Neural progenitor cell (in vitro differentiated cells): ENCODE measurements at regions not wholly inside any gene's neighbourhood (a gene's known extent, or its start where the extent isn't known, plus 50 kb on each side); places are given as distances from the start of the nearest gene placed in this dataset.

Source experiments
- DNase-seq: peaks from one replicate; pipeline ENCODE4 v3.0.0-alpha.2; 2016; ENCODE audit warnings: low spot score
- H2AFZ ChIP-seq: fragments of 200-600 bp; sonication (generic); replicated peaks from 2 replicates; pipeline ENCODE4 v1.6.1; 2016; ENCODE audit warnings: antibody characterized with exemption
- H3F3A ChIP-seq: fragments of 200-600 bp; sonication (generic); 2 replicates; pipeline ENCODE4 v1.6.1; 2016; ENCODE audit warnings: antibody characterized with exemption, low read depth
- H3K27ac ChIP-seq: fragments of 200-600 bp; sonication (generic); 2 replicates; pipeline ENCODE4 v1.5.1; 2016; ENCODE audit warnings: mild to moderate bottlenecking
- H3K27me3 ChIP-seq: fragments of 200-600 bp; sonication (generic); 2 replicates; pipeline ENCODE4 v1.6.1; 2016; ENCODE audit warnings: mild to moderate bottlenecking, moderate library complexity
- H3K36me3 ChIP-seq: fragments of 200-600 bp; sonication (generic); 2 replicates; pipeline ENCODE4 v1.5.1; 2016
- H3K4me1 ChIP-seq: fragments of 200-600 bp; sonication (generic); 2 replicates; pipeline ENCODE4 v1.6.1; 2016; ENCODE audit warnings: mixed run types
- H3K4me2 ChIP-seq: fragments of 200-600 bp; sonication (generic); 2 replicates; pipeline ENCODE4 v1.6.1; 2016
- H3K4me3 ChIP-seq: fragments of 200-600 bp; sonication (generic); 2 replicates; pipeline ENCODE4 v1.5.1; 2016
- H3K79me2 ChIP-seq: fragments of 200-600 bp; sonication (generic); 2 replicates; pipeline ENCODE4 v1.6.1; 2016; ENCODE audit warnings: low read depth
- H3K9ac ChIP-seq: fragments of 200-600 bp; sonication (generic); 2 replicates; pipeline ENCODE4 v1.6.1; 2016
- H3K9me3 ChIP-seq: fragments of 200-600 bp; sonication (generic); 2 replicates; pipeline ENCODE4 v1.5.1; 2016; ENCODE audit warnings: low read depth
- H4K20me1 ChIP-seq: fragments of 200-600 bp; sonication (generic); 2 replicates; pipeline ENCODE4 v1.6.1; 2016; ENCODE audit warnings: low read depth
- H3K27ac Mint-ChIP-seq: 3 replicates; pipeline ENCODE4 v1.8.0; 2021; ENCODE audit warnings: mixed read lengths
- H3K27me3 Mint-ChIP-seq: 2 replicates; pipeline ENCODE4 v1.8.0; 2022; ENCODE audit warnings: low read depth, mild to moderate bottlenecking, inconsistent platforms, moderate library complexity, mixed read lengths; ENCODE audit not compliant: insufficient read depth
- H3K36me3 Mint-ChIP-seq: 3 replicates; pipeline ENCODE4 v1.8.0; 2021; ENCODE audit warnings: mixed read lengths
- H3K4me1 Mint-ChIP-seq: 3 replicates; pipeline ENCODE4 v1.8.0; 2021; ENCODE audit warnings: mixed read lengths
- H3K4me3 Mint-ChIP-seq: 3 replicates; pipeline ENCODE4 v1.8.0; 2021; ENCODE audit warnings: mild to moderate bottlenecking, moderate library complexity, mixed read lengths
- H3K9me3 Mint-ChIP-seq: 3 replicates; pipeline ENCODE4 v1.8.0; 2020; ENCODE audit warnings: mixed read lengths
- CTCF ChIP-seq: fragments of 200-600 bp; sonication (generic); IDR thresholded peaks from 2 replicates; pipeline ENCODE4 v1.5.1; 2017; ENCODE audit warnings: antibody characterized with exemption, mild to moderate bottlenecking
- EZH2 ChIP-seq: fragments of 200-600 bp; sonication (generic); IDR thresholded peaks from 2 replicates; pipeline ENCODE4 v1.6.1; 2017; ENCODE audit warnings: antibody characterized with exemption, mild to moderate bottlenecking, moderate library complexity
- EZH2phosphoT487 ChIP-seq: fragments of 200-600 bp; sonication (generic); IDR thresholded peaks from 2 replicates; pipeline ENCODE4 v1.6.1; 2017; ENCODE audit warnings: antibody characterized with exemption

- H4K20me1 ChIP-seq, result no peaks in the 10 kb centered on the region
- no peak overlapping the region for H3K9ac ChIP-seq
- no peaks in the 10 kb centered on the region for H3K27me3 ChIP-seq
- no peaks in the 10 kb centered on the region for H3K4me1 Mint-ChIP-seq
- H3K4me2 ChIP-seq, result no peak overlapping the region
- H3K79me2 ChIP-seq, result no peaks in the 10 kb centered on the region
- H3K4me3 ChIP-seq, result no peak overlapping the region
- DNase-seq, result no peak
- no peaks in the 10 kb centered on the region for H3K4me1 ChIP-seq
- no peak overlapping the region for H3K27ac ChIP-seq
- no peak for TF ChIP-seq EZH2
- TF ChIP-seq EZH2phosphoT487, result no peak
- TF ChIP-seq CTCF, result no peak
- H3K9me3 ChIP-seq, result no peaks in the 10 kb centered on the region
- no peaks in the 10 kb centered on the region for H3K27me3 Mint-ChIP-seq
- H2AFZ ChIP-seq, result no peak overlapping the region
- H3K36me3 ChIP-seq, result no peaks in the 10 kb centered on the region
- H3F3A ChIP-seq, result no peaks in the 10 kb centered on the region
- no peak overlapping the region for H3K4me3 Mint-ChIP-seq
- no peaks in the 10 kb centered on the region for H3K9me3 Mint-ChIP-seq
- H3K27ac Mint-ChIP-seq, result no peak overlapping the region
- no peaks in the 10 kb centered on the region for H3K36me3 Mint-ChIP-seq
Measured at GRCh38 chr1:119217309-119217828, 76.9 kb upstream of the WARS2 start.

DNA sequence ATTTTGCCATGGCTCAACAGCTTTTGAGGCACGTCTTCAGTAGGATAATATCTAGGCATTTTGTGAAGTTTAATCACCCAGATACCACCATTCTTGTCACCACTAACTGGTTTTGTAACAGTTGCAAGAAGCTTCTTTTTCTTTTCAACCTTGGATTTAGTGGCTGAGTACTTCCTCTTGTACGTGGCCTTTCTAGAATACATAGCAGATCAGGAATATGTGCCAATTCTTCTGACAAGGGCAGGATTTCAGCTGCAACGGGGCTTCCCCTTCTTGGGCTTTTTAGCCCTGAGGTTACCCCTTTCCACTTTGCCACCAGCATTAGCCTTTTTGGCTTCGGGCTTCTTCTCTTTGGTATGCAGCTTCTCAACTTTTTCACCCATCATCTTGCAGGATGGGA lies 79.3 kb upstream of the WARS2 start:
- Histone ChIP-seq H3K4me3 (no peak overlapping the region), H3K4me2 (no peak overlapping the region), H3K9ac (no peak overlapping the region), H2AFZ (no peak overlapping the region), H3K27ac (no peak overlapping the region), H3K36me3 (no peaks in the 10 kb centered on the region), H4K20me1 (no peaks in the 10 kb centered on the region), H3K4me1 (no peaks in the 10 kb centered on the region), H3K9me3 (no peaks in the 10 kb centered on the region), H3K27me3 (no peaks in the 10 kb centered on the region), H3K79me2 (no peaks in the 10 kb centered on the region), H3F3A (no peaks in the 10 kb centered on the region)
- no peak for DNase-seq
- Mint-ChIP-seq H3K4me1 (no peaks in the 10 kb centered on the region), H3K9me3 (no peaks in the 10 kb centered on the region), H3K4me3 (no peak overlapping the region), H3K27ac (no peak overlapping the region), H3K36me3 (no peaks in the 10 kb centered on the region), H3K27me3 (peaks cover 2% of the 10 kb centered on the region)
- TF ChIP-seq EZH2phosphoT487 (no peak), EZH2 (no peak)

GRCh38 chr1:119220991-119221390 lies 80.5 kb upstream of the WARS2 start:
- no peak for TF ChIP-seq EZH2
- TF ChIP-seq CTCF, result no peak
- TF ChIP-seq EZH2phosphoT487, result no peak
- no peaks in the 10 kb centered on the region for H3K27me3 ChIP-seq
- Mint-ChIP-seq H3K4me3 (no peak overlapping the region), H3K27me3 (peaks cover 2% of the 10 kb centered on the region), H3K27ac (no peak overlapping the region), H3K36me3 (no peaks in the 10 kb centered on the region), H3K9me3 (no peaks in the 10 kb centered on the region), H3K4me1 (no peaks in the 10 kb centered on the region)
- H4K20me1 ChIP-seq, result no peaks in the 10 kb centered on the region
- H2AFZ ChIP-seq, result no peak overlapping the region
- H3K9me3 ChIP-seq, result no peaks in the 10 kb centered on the region
- no peaks in the 10 kb centered on the region for H3K4me1 ChIP-seq
- H3K4me3 ChIP-seq, result no peak overlapping the region
- H3K4me2 ChIP-seq, result no peak overlapping the region
- H3F3A ChIP-seq, result no peaks in the 10 kb centered on the region
- no peaks in the 10 kb centered on the region for H3K36me3 ChIP-seq
- no peak overlapping the region for H3K9ac ChIP-seq
- no peak for DNase-seq
- no peaks in the 10 kb centered on the region for H3K79me2 ChIP-seq
- H3K27ac ChIP-seq, result no peak overlapping the region

GRCh38 chr1:119222271-119222670 lies 81.8 kb upstream of the WARS2 start:
- no peak for DNase-seq
- Mint-ChIP-seq H3K9me3 (no peaks in the 10 kb centered on the region), H3K36me3 (no peaks in the 10 kb centered on the region), H3K27me3 (peaks cover 2% of the 10 kb centered on the region), H3K4me1 (peaks cover 8% of the 10 kb centered on the region), H3K4me3 (no peak overlapping the region), H3K27ac (no peak overlapping the region)
- Histone ChIP-seq H3F3A (peaks cover 7% of the 10 kb centered on the region), H3K4me2 (no peak overlapping the region), H3K9me3 (no peaks in the 10 kb centered on the region), H3K79me2 (no peaks in the 10 kb centered on the region), H3K27ac (no peak overlapping the region), H3K27me3 (no peaks in the 10 kb centered on the region), H3K36me3 (no peaks in the 10 kb centered on the region), H4K20me1 (no peaks in the 10 kb centered on the region), H3K4me1 (peaks cover 8% of the 10 kb centered on the region), H3K9ac (no peak overlapping the region), H3K4me3 (no peak overlapping the region), H2AFZ (no peak overlapping the region)
- TF ChIP-seq EZH2, result no peak
- no peak for TF ChIP-seq EZH2phosphoT487
- TF ChIP-seq CTCF, result no peak
